Activated CD8-positive, alpha-beta T cell treated with anti-CD3 and anti-CD28 coated beads, Interleukin-2, amount 10 ng/mL, durations not matched to agents 7 days and 5 days (primary cell): ENCODE measurements at regions not wholly inside any gene's neighbourhood (a gene's known extent, or its start where the extent isn't known, plus 50 kb on each side); places are given as distances from the start of the nearest gene placed in this dataset.
"Not testable (repeated sequence)": the region's sequence is repeated elsewhere in the genome, so short reads cannot be mapped to it uniquely, and the experiment has no call there.

Experiments used
- ATAC-seq: fragments of 150-1000 bp; cut with Tn5 transposase; one replicate; pipeline ENCODE4 v1.10.0; 2021; ENCODE audit warnings: moderate library complexity
- CTCF ChIA-PET: fragments of 350-600 bp; sonication (Branson Sonifier 250); formaldehyde crosslinking; loops from one replicate; lab custom pipeline; 2021; ENCODE audit warnings: antibody characterized with exemption; lab: Charles Lee
- POLR2A ChIA-PET: fragments of 350-600 bp; sonication (Branson Sonifier 250); formaldehyde crosslinking; loops from one replicate; lab custom pipeline; 2021; ENCODE audit warnings: antibody characterized with exemption; lab: Charles Lee
- DNase-seq: peaks from one replicate; pipeline ENCODE4 v3.0.0-alpha.2; 2020
- H3K27ac Mint-ChIP-seq: one replicate; pipeline ENCODE4 v1.8.0; 2021; ENCODE audit warnings: mild to moderate bottlenecking, mixed read lengths
- H3K27me3 Mint-ChIP-seq: one replicate; pipeline ENCODE4 v1.8.0; 2021; ENCODE audit warnings: low read depth, mixed read lengths
- H3K36me3 Mint-ChIP-seq: one replicate; pipeline ENCODE4 v1.8.0; 2021; ENCODE audit warnings: low read depth, mixed read lengths
- H3K4me1 Mint-ChIP-seq: one replicate; pipeline ENCODE4 v1.8.0; 2021; ENCODE audit warnings: low read depth, mixed read lengths
- H3K4me3 Mint-ChIP-seq: one replicate; pipeline ENCODE4 v1.8.0; 2021; ENCODE audit warnings: mild to moderate bottlenecking, mixed read lengths
- H3K9me3 Mint-ChIP-seq: one replicate; pipeline ENCODE4 v1.8.0; 2022; ENCODE audit warnings: mixed read lengths; ENCODE audit not compliant: insufficient read depth

DNA sequence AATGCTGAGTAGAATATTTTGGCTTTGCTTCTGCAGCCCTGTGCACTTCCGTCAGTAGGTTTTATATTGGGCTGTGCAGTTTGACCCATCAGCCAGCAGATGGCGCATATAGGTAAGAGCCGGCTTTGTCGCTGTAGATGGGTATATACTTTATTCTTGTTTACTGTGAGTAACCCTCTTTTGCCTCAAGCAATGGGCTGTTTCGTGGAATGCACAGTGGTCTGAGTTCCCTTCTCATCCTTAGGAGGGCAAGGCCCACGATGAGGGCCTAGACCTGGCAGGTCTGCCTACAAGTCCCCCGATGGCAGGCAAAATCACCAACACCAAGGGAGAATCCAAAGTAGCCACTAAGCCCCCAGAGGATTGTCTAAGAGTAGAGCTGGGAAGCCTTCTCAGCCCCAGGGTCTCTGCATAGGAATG lies 1002.9 kb upstream of the KCND2 start:
- H3K36me3 Mint-ChIP-seq, result no peaks in the 10 kb centered on the region
- POLR2A ChIA-PET, result no interaction called here
- CTCF ChIA-PET, result no interaction called here
- no peaks in the 10 kb centered on the region for H3K4me1 Mint-ChIP-seq
- no peaks in the 10 kb centered on the region for H3K9me3 Mint-ChIP-seq
- ATAC-seq (peak; percentile 67), DNase-seq (peak; percentile 49)
- H3K4me3 Mint-ChIP-seq, result no peak overlapping the region
- no peak overlapping the region for H3K27ac Mint-ChIP-seq
- no peaks in the 10 kb centered on the region for H3K27me3 Mint-ChIP-seq

GRCh38 chr7:119270644-119271043 lies 1002.3 kb upstream of the KCND2 start:
- DNase-seq (no peak), ATAC-seq (no peak)
- Mint-ChIP-seq H3K9me3 (no peaks in the 10 kb centered on the region), H3K4me1 (no peaks in the 10 kb centered on the region), H3K27ac (no peak overlapping the region), H3K4me3 (no peak overlapping the region), H3K36me3 (no peaks in the 10 kb centered on the region), H3K27me3 (no peaks in the 10 kb centered on the region)
- ChIA-PET POLR2A (no interaction called here), CTCF (no interaction called here)

- no peak for ATAC-seq
- POLR2A ChIA-PET, result interaction anchor here (0.6 kb wide), 1 partner anchor 10 kb away, joined by 3 read pairs; no protein-coding TSS in a partner anchor
- no peaks in the 10 kb centered on the region for H3K27me3 Mint-ChIP-seq
- H3K9me3 Mint-ChIP-seq, result no peaks in the 10 kb centered on the region
- no peak for DNase-seq
- H3K36me3 Mint-ChIP-seq, result no peaks in the 10 kb centered on the region
- no peak overlapping the region for H3K4me3 Mint-ChIP-seq
- CTCF ChIA-PET, result no interaction called here
- H3K27ac Mint-ChIP-seq, result no peak overlapping the region
- no peaks in the 10 kb centered on the region for H3K4me1 Mint-ChIP-seq
Observed at GRCh38 chr7:119271147-119271779, 1001.7 kb upstream of the KCND2 start.

DNA sequence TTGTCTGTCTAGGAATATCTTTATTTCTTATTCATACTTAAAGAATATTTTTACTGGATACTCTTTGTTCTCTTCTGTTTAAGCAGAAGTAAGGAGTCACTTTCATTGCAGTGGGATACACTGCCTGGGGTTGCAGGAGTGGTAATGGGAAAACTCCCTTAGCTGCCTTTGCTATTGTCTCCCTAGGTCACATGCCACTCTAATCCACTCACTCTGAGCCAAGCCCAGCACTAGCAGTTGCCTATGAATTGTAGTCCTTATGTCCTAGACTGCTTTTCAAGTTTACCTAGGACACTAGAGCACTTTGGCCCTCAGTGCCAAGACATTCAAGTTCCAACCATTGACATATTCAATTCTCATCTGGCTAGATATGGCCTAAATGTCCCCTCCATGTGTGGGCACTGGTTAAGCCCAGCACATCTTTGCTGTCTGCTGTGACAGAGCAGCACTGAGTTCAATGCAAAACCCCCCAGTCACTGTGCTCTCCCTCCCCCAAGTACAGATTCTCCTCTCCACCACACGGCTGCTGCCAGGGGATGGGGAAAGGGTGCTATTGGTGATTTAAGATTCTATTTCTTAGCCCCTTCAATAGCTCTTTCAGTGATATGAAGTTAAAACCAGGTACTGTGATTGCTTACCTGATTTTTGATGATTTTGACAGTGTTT lies 991.7 kb upstream of the KCND2 start:
- Mint-ChIP-seq H3K9me3 (no peaks in the 10 kb centered on the region), H3K4me3 (no peak overlapping the region), H3K4me1 (no peaks in the 10 kb centered on the region), H3K36me3 (no peaks in the 10 kb centered on the region), H3K27ac (no peak overlapping the region), H3K27me3 (no peaks in the 10 kb centered on the region)
- DNase-seq (no peak), ATAC-seq (no peak)
- ChIA-PET CTCF (no interaction called here), POLR2A (no interaction called here)

DNA sequence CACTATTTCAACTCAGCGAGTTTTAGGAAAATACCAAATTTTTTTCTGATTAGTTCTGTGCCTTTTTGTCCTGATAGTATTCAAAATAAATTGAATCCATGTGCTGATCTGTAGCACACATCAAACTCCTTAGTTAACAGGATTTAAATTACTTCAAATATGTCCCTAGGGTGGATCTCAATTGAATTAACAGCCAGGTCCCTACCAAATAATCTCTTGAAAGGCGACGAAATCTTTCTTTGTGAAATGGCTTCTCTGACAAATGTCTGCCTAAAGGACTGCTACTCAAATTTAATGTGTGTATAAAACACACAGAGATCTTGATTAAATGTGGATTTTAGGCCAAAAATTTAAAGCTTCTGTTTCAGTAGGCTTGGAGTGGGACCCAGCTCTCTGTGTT lies 989.6 kb upstream of the KCND2 start:
- H3K36me3 Mint-ChIP-seq, result no peaks in the 10 kb centered on the region
- H3K4me3 Mint-ChIP-seq, result no peak overlapping the region
- DNase-seq (no peak), ATAC-seq (no peak)
- no peaks in the 10 kb centered on the region for H3K4me1 Mint-ChIP-seq
- POLR2A ChIA-PET, result no interaction called here
- no peaks in the 10 kb centered on the region for H3K27me3 Mint-ChIP-seq
- H3K27ac Mint-ChIP-seq, result no peak overlapping the region
- H3K9me3 Mint-ChIP-seq, result no peaks in the 10 kb centered on the region
- CTCF ChIA-PET, result no interaction called here

DNA sequence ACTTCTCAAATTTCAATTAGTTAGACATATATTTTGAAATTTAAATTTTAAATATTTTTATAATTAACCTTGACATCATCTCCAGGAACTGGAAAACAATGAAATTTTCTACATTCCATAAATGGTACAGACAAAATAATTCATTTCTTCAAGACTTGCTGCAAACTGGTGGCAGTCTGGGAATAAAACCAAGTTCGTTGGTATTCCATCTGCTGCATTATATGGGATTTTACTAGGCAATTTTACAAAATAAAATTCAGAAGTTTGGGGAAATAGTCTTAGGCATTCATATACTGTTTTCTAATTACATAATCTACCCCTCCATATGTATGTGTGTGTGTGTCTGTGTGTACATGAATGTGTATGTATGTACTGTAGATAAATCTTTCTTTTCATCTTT lies 984.6 kb upstream of the KCND2 start:
- no peak for DNase-seq
- ChIA-PET CTCF (no interaction called here), POLR2A (no interaction called here)
- H3K27ac Mint-ChIP-seq, result no peak overlapping the region
- no peaks in the 10 kb centered on the region for H3K4me1 Mint-ChIP-seq
- H3K36me3 Mint-ChIP-seq, result no peaks in the 10 kb centered on the region
- ATAC-seq, result no peak
- no peaks in the 10 kb centered on the region for H3K27me3 Mint-ChIP-seq
- H3K9me3 Mint-ChIP-seq, result no peaks in the 10 kb centered on the region
- H3K4me3 Mint-ChIP-seq, result no peak overlapping the region

DNA sequence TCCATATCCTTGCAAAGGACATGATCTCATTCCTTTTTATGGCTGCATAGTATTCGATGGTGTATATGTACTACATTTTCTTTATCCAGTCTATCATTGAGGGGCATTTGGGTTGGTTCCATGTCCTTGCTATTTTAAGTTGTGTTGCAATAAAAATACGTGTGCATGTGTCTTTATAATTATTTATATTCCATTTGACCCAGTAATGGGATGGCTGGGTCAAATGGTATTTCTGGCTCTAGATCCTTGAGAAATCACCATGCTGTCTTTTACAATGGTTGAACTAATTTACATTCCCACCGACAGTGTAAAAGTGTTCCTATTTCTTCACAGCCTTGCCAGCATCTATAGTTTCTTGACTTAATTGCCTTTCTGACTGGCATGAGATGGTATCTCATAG lies 972.6 kb upstream of the KCND2 start:
- ATAC-seq, POLR2A ChIA-PET, H3K27me3 Mint-ChIP-seq: not testable (repeated sequence)

DNA sequence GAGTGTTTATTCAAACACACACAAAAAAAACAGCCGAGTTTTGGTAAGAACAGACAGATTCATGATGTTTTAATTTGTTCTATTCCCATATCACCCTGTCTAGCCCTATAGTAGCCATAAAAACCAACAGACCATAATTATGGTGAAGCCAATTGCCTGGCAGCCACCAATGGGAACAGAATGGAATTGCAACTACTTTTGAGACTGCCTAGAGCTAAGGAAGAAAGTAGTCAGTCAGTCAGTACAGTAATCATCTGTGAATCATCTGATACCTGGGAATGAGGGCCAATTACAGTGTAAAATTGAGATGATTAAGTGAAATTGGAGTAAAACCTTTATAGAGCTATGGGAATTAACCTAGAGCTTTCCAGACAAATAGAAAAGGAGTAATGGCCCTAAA lies 952.7 kb upstream of the KCND2 start:
- H3K27me3 Mint-ChIP-seq, result no peaks in the 10 kb centered on the region
- ATAC-seq (no peak), DNase-seq (no peak)
- POLR2A ChIA-PET, result no interaction called here
- CTCF ChIA-PET, result no interaction called here
- no peaks in the 10 kb centered on the region for H3K4me1 Mint-ChIP-seq
- no peak overlapping the region for H3K4me3 Mint-ChIP-seq
- no peak overlapping the region for H3K27ac Mint-ChIP-seq
- H3K36me3 Mint-ChIP-seq, result no peaks in the 10 kb centered on the region
- H3K9me3 Mint-ChIP-seq, result peaks cover 7% of the 10 kb centered on the region

More for the DNA sequence above, 972.6 kb upstream of the KCND2 start:
- H3K36me3 Mint-ChIP-seq, H3K9me3 Mint-ChIP-seq, H3K4me3 Mint-ChIP-seq, H3K27ac Mint-ChIP-seq, H3K4me1 Mint-ChIP-seq, CTCF ChIA-PET, DNase-seq: not testable (repeated sequence)

- H3K4me1 Mint-ChIP-seq, result no peaks in the 10 kb centered on the region
- ATAC-seq (no peak), DNase-seq (no peak)
- POLR2A ChIA-PET, result no interaction called here
- peaks cover 8% of the 10 kb centered on the region for H3K9me3 Mint-ChIP-seq
- no peaks in the 10 kb centered on the region for H3K27me3 Mint-ChIP-seq
- no peak overlapping the region for H3K4me3 Mint-ChIP-seq
- CTCF ChIA-PET, result no interaction called here
- H3K36me3 Mint-ChIP-seq, result no peaks in the 10 kb centered on the region
- H3K27ac Mint-ChIP-seq, result no peak overlapping the region
Observed at GRCh38 chr7:119329715-119330114, 943.3 kb upstream of the KCND2 start.

GRCh38 chr7:119335405-119335804 lies 937.6 kb upstream of the KCND2 start:
- no peaks in the 10 kb centered on the region for H3K36me3 Mint-ChIP-seq
- ATAC-seq (no peak), DNase-seq (no peak)
- no peak overlapping the region for H3K27ac Mint-ChIP-seq
- no peaks in the 10 kb centered on the region for H3K27me3 Mint-ChIP-seq
- no peaks in the 10 kb centered on the region for H3K4me1 Mint-ChIP-seq
- H3K4me3 Mint-ChIP-seq, result no peak overlapping the region
- CTCF ChIA-PET, result no interaction called here
- peaks cover 4% of the 10 kb centered on the region for H3K9me3 Mint-ChIP-seq
- POLR2A ChIA-PET, result no interaction called here

- ChIA-PET CTCF (no interaction called here), POLR2A (no interaction called here)
- Mint-ChIP-seq H3K4me1 (no peaks in the 10 kb centered on the region), H3K27me3 (no peaks in the 10 kb centered on the region), H3K27ac (no peak overlapping the region), H3K4me3 (no peak overlapping the region), H3K36me3 (no peaks in the 10 kb centered on the region), H3K9me3 (peaks cover 12% of the 10 kb centered on the region)
- no peak for DNase-seq
- ATAC-seq, result no peak
Observed at GRCh38 chr7:119341822-119342221, 931.2 kb upstream of the KCND2 start.

DNA sequence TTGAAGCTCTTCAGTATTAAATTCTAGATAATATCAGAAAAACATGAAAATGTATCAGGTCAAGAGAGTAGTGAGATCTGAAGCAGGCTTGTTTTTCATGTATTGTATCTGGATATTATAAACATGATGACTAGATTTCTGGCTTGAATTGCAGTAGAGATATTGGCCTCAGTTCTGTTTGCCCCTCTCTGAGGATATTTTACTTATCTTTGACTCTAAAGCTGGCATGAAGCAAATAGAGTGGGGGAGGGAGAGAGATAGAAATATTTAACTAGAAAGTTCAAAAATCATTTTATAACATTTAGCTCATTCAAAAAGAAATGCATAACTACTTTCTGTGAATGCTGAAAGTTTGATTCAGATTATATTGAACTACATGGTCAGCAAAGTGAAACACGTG lies 929.7 kb upstream of the KCND2 start:
- Mint-ChIP-seq H3K27ac (no peak overlapping the region), H3K9me3 (peaks cover 12% of the 10 kb centered on the region), H3K4me1 (no peaks in the 10 kb centered on the region), H3K27me3 (no peaks in the 10 kb centered on the region), H3K36me3 (no peaks in the 10 kb centered on the region), H3K4me3 (no peak overlapping the region)
- ATAC-seq, result no peak
- POLR2A ChIA-PET, result no interaction called here
- CTCF ChIA-PET, result no interaction called here
- DNase-seq, result no peak

DNA sequence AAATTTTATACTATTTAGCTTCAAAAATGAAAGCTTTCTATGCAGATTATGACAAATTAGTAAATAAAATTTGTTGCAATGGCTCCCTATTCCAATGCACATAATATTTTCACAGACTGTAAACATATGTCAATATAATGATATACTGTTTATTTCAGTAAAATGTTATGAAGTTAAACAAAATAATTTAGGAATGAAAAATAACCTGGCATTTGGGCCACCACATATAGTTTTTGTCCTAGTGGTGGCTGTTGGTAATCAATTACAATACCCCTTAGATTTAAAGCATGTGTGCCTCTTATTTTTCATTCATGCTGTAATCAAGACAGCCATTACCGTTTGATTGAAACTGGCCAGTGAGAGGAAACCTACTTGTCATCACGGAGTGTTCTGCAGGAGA lies 928.5 kb upstream of the KCND2 start:
- Mint-ChIP-seq H3K4me1 (no peaks in the 10 kb centered on the region), H3K9me3 (peaks cover 8% of the 10 kb centered on the region), H3K4me3 (no peak overlapping the region), H3K27me3 (no peaks in the 10 kb centered on the region), H3K27ac (no peak overlapping the region), H3K36me3 (no peaks in the 10 kb centered on the region)
- CTCF ChIA-PET, result no interaction called here
- no peak for DNase-seq
- ATAC-seq, result no peak
- POLR2A ChIA-PET, result no interaction called here
